Right lobe of liver (tissue), 6 donors: ENCODE measurements at regions not wholly inside any gene's neighbourhood (a gene's known extent, or its start where the extent isn't known, plus 50 kb on each side); places are given as distances from the start of the nearest gene placed in this dataset.

ENCODE experiments used
- ATAC-seq, 4 donors: fragments of 200-7000 bp; cut with Tn5 transposase; one replicate each; pipeline ENCODE4 v1.9.1; 2020; ENCODE audit warnings: mild to moderate bottlenecking in 4 of 4, moderate library complexity in 4 of 4
- DNase-seq, 3 donors: peaks; one replicate each; pipeline ENCODE4 v3.0.0-alpha.2; 2020
- H3K27ac ChIP-seq, 3 donors: fragments of 200-600 bp; one replicate each; pipeline ENCODE4 v1.8.0; 2022
- H3K27me3 ChIP-seq, 2 donors: fragments of 200-600 bp; one replicate each; pipeline ENCODE4 v1.8.0; 2022
- H3K36me3 ChIP-seq, 4 donors: fragments of 200-600 bp; sonication (generic) in 1 of 4; one replicate each; pipeline versions ENCODE4 v1.5.1 to v1.8.0; 2017 to 2022; ENCODE audit warnings: control low read depth in 1 of 4
- H3K4me1 ChIP-seq, 4 donors: fragments of 200-600 bp; sonication (generic) in 1 of 4; one replicate each; pipeline versions ENCODE4 v1.5.1 to v1.8.0; 2017 to 2022; ENCODE audit warnings: control low read depth in 1 of 4
- H3K4me3 ChIP-seq, 3 donors: fragments of 200-600 bp; one replicate each; pipeline ENCODE4 v1.8.0; 2022
- H3K9me3 ChIP-seq, 4 donors: fragments of 200-600 bp; sonication (generic) in 1 of 4; one replicate each; pipeline versions ENCODE4 v1.5.1 to v1.8.0; 2017 to 2022; ENCODE audit warnings: control low read depth in 1 of 4
- CTCF ChIP-seq, 4 donors: fragments of 200-600 bp in 3 of 4; fragments of 450-650 bp in 1 of 4; IDR thresholded peaks; one replicate each; pipeline versions ENCODE4 v1.5.1 to v1.8.0; 2016 to 2022; ENCODE audit warnings: antibody characterized with exemption in 4 of 4, mild to moderate bottlenecking in 2 of 4
- POLR2A ChIP-seq: fragments of 450-650 bp; IDR thresholded peaks from one replicate; pipeline ENCODE4 v1.6.1; 2017; ENCODE audit warnings: antibody characterized with exemption, mild to moderate bottlenecking
- WGBS: methylation state at CpG from one replicate; pipeline ENCODE4 v1.1.6; 2018; ENCODE audit warnings: low coverage, low lambda C conversion rate; ENCODE audit not compliant: insufficient coverage; ENCODE audit errors: missing lambda C conversion rate; 5-methylcytosine and 5-hydroxymethylcytosine counted together
- intact Hi-C, 2 donors: fragments of 100-400 bp; cut with DNase I; formaldehyde crosslinking; loops; one replicate each; pipeline versions ENCODE4 v1.11.2 to v1.14.1; 2022
- donor health status: DM: no; HTN: yes; CAD: no.
- donor health status: DM: no; HTN: no; CAD: no.
- donor health status: DM: no; HTN: no; CAD: no.
- donor health status: DM: no; HTN: yes; CAD: no.
- donor health status: DM: no; HTN: yes; CAD: no.

GRCh38 chr2:8412586-8412985 is 269.3 kb upstream of the ID2 start:
- ATAC-seq: no peak

GRCh38 chr2:8413589-8414135 is 268.2 kb upstream of the ID2 start:
- Histone ChIP-seq H3K27ac (peak overlapping the region; percentile 81 to 96 (median 92)), H3K36me3 (no peaks in the 10 kb centered on the region), H3K27me3 (no peaks in the 10 kb centered on the region), H3K4me3 (no peak overlapping the region), H3K9me3 (no peaks in the 10 kb centered on the region), H3K4me1 (peaks cover 0 to 74% (median 37%) of the 10 kb centered on the region in 4 donors)
- peak; percentile 64 to 82 (median 72) for ATAC-seq
- WGBS: 13% methylated on average over 6 of the region's 6 CpGs
- peak; percentile 72 for TF ChIP-seq POLR2A
- TF ChIP-seq CTCF (IDR thresholded peaks at IDR 0.05): no peak
- intact Hi-C loops: loop anchor here in 1 of 2 donors (10.0 kb wide), 1 partner anchor 271 kb away; the partner anchor contains the start of gene ID2
- DNase-seq: peak; percentile 53 to 88 (median 72)

More at GRCh38 chr2:8412586-8412985, 269.3 kb upstream of the ID2 start:
- intact Hi-C loops: loop anchor here in 1 of 2 donors (10.0 kb wide), 1 partner anchor 272 kb away; the partner anchor contains the start of gene ID2
- no peaks in the 10 kb centered on the region for H3K9me3 ChIP-seq
- H3K36me3 ChIP-seq: no peaks in the 10 kb centered on the region
- TF ChIP-seq CTCF (IDR thresholded peaks at IDR 0.05) (no peak), POLR2A (no peak)
- WGBS: 35% methylated on average over 4 of the region's 4 CpGs
- no peak overlapping the region for H3K4me3 ChIP-seq
- H3K27ac ChIP-seq: peak overlapping the region; percentile 81 to 96 (median 92)
- H3K27me3 ChIP-seq: no peaks in the 10 kb centered on the region
- no peak for DNase-seq
- peaks cover 0 to 74% (median 36%) of the 10 kb centered on the region in 4 donors for H3K4me1 ChIP-seq

GRCh38 chr2:8414946-8415879 is 266.6 kb upstream of the ID2 start:
- DNase-seq: no peak
- 29% methylated on average over 9 of the region's 13 CpGs for WGBS
- H3K4me1 ChIP-seq: peaks cover 0 to 64% (median 31%) of the 10 kb centered on the region in 4 donors

More at GRCh38 chr2:8414946-8415879, 266.6 kb upstream of the ID2 start:
- H3K27me3 ChIP-seq: no peaks in the 10 kb centered on the region
- intact Hi-C loops: loop anchor here in 1 of 2 donors (10.0 kb wide), 1 partner anchor 270 kb away; the partner anchor contains the start of gene ID2
- H3K4me3 ChIP-seq: no peak overlapping the region
- H3K9me3 ChIP-seq: no peaks in the 10 kb centered on the region
- ATAC-seq: peak in 1 of 4 donors; percentile 8
- no peaks in the 10 kb centered on the region for H3K36me3 ChIP-seq
- peak overlapping the region; percentile 40 to 96 (median 79) for H3K27ac ChIP-seq
- TF ChIP-seq CTCF (IDR thresholded peaks at IDR 0.05): no peak
- TF ChIP-seq POLR2A: no peak
